Ectodermal cell (in vitro differentiated cells): ENCODE measurements at regions not wholly inside any gene's neighbourhood (a gene's known extent, or its start where the extent isn't known, plus 50 kb on each side); places are given as distances from the start of the nearest gene placed in this dataset.

ENCODE experiments used
- H3K27ac ChIP-seq: 2 replicates; pipeline ENCODE4 v1.7.0; 2013; ENCODE audit warnings: mild to moderate bottlenecking, low read depth, low read length; ENCODE audit not compliant: insufficient read depth, poor library complexity, severe bottlenecking
- H3K27me3 ChIP-seq: 2 replicates; pipeline ENCODE4 v1.7.0; 2013; ENCODE audit warnings: mild to moderate bottlenecking, low read length; ENCODE audit not compliant: insufficient read depth, control insufficient read depth, poor library complexity, severe bottlenecking
- H3K36me3 ChIP-seq: one replicate; pipeline ENCODE4 v1.7.0; 2013; ENCODE audit warnings: low read length; ENCODE audit not compliant: control insufficient read depth, insufficient read depth
- H3K4me1 ChIP-seq: one replicate; pipeline ENCODE4 v1.7.0; 2013; ENCODE audit warnings: low read length; ENCODE audit not compliant: control insufficient read depth, insufficient read depth
- H3K4me3 ChIP-seq: 2 replicates; pipeline ENCODE4 v1.7.0; 2013; ENCODE audit warnings: low read depth, low read length, control low read depth; ENCODE audit not compliant: insufficient read depth
- H3K9me3 ChIP-seq: 2 replicates; pipeline ENCODE4 v1.7.0; 2013; ENCODE audit warnings: mild to moderate bottlenecking, low read length, moderate library complexity; ENCODE audit not compliant: control insufficient read depth
- WGBS, 2 experiments: methylation state at CpG; one replicate each; pipeline ENCODE4 v1.1.7; 2013; ENCODE audit warnings: missing lambda C conversion rate in 2 of 2; 5-methylcytosine and 5-hydroxymethylcytosine counted together

GRCh38 chr11:119999220-119999619 is 138.7 kb downstream of the TRIM29 start:
- Histone ChIP-seq H3K27me3 (no peaks in the 10 kb centered on the region), H3K4me3 (no peak overlapping the region), H3K36me3 (no peaks in the 10 kb centered on the region), H3K4me1 (peaks cover 12% of the 10 kb centered on the region), H3K9me3 (no peaks in the 10 kb centered on the region), H3K27ac (no peak overlapping the region)
- WGBS, 2 experiments = 66 to 68% methylated on average over 2 of the region's 2 CpGs

- Histone ChIP-seq H3K27ac (no peak overlapping the region), H3K4me3 (no peak overlapping the region), H3K36me3 (no peaks in the 10 kb centered on the region), H3K27me3 (no peaks in the 10 kb centered on the region), H3K9me3 (no peaks in the 10 kb centered on the region), H3K4me1 (peaks cover 13% of the 10 kb centered on the region)
- 89 to 92% methylated on average over 5 of the region's 5 CpGs for WGBS, 2 experiments
Measured at GRCh38 chr11:119996556-119996955, 141.4 kb downstream of the TRIM29 start.

- Histone ChIP-seq H3K9me3 (no peaks in the 10 kb centered on the region), H3K27ac (no peak overlapping the region), H3K4me1 (peaks cover 11% of the 10 kb centered on the region), H3K36me3 (no peaks in the 10 kb centered on the region), H3K4me3 (no peak overlapping the region), H3K27me3 (no peaks in the 10 kb centered on the region)
- 71 to 81% methylated on average over 6 of the region's 6 CpGs for WGBS, 2 experiments
Measured at GRCh38 chr11:119995730-119996491, 142.0 kb downstream of the TRIM29 start.

- Histone ChIP-seq H3K36me3 (no peaks in the 10 kb centered on the region), H3K27ac (no peak overlapping the region), H3K27me3 (peaks cover 3% of the 10 kb centered on the region), H3K9me3 (no peaks in the 10 kb centered on the region), H3K4me3 (no peak overlapping the region), H3K4me1 (peaks cover 11% of the 10 kb centered on the region)
- WGBS, 2 experiments = 79 to 83% methylated on average over 4 of the region's 4 CpGs
Measured at GRCh38 chr11:119993722-119994121, 144.2 kb downstream of the TRIM29 start.

GRCh38 chr11:119992171-119993051 is 145.5 kb downstream of the TRIM29 start:
- H3K9me3 ChIP-seq = no peaks in the 10 kb centered on the region
- peaks cover 11% of the 10 kb centered on the region for H3K4me1 ChIP-seq
- H3K36me3 ChIP-seq = no peaks in the 10 kb centered on the region
- H3K4me3 ChIP-seq = no peak overlapping the region
- 89 to 90% methylated on average over 23 of the region's 23 CpGs for WGBS, 2 experiments
- H3K27ac ChIP-seq = no peak overlapping the region
- peaks cover 5% of the 10 kb centered on the region for H3K27me3 ChIP-seq

- WGBS, 2 experiments = 81 to 86% methylated on average over 3 of the region's 3 CpGs
- H3K4me3 ChIP-seq = no peak overlapping the region
- peaks cover 5% of the 10 kb centered on the region for H3K27me3 ChIP-seq
- peaks cover 11% of the 10 kb centered on the region for H3K4me1 ChIP-seq
- no peak overlapping the region for H3K27ac ChIP-seq
- no peaks in the 10 kb centered on the region for H3K36me3 ChIP-seq
- H3K9me3 ChIP-seq = no peaks in the 10 kb centered on the region
Measured at GRCh38 chr11:119991669-119992068, 146.2 kb downstream of the TRIM29 start.

- Histone ChIP-seq H3K4me3 (no peak overlapping the region), H3K9me3 (no peaks in the 10 kb centered on the region), H3K27me3 (peaks cover 5% of the 10 kb centered on the region), H3K27ac (no peak overlapping the region), H3K4me1 (peaks cover 11% of the 10 kb centered on the region), H3K36me3 (no peaks in the 10 kb centered on the region)
- 91 to 96% methylated on average over 4 of the region's 4 CpGs for WGBS, 2 experiments
Measured at GRCh38 chr11:119991022-119991404, 146.9 kb downstream of the TRIM29 start.

GRCh38 chr11:119990309-119991021 is 147.4 kb downstream of the TRIM29 start:
- no peak overlapping the region for H3K4me3 ChIP-seq
- H3K9me3 ChIP-seq = no peaks in the 10 kb centered on the region
- no peak overlapping the region for H3K27ac ChIP-seq
- 92 to 96% methylated on average over 6 of the region's 6 CpGs for WGBS, 2 experiments
- H3K36me3 ChIP-seq = no peaks in the 10 kb centered on the region
- H3K27me3 ChIP-seq = peaks cover 5% of the 10 kb centered on the region
- peaks cover 11% of the 10 kb centered on the region for H3K4me1 ChIP-seq

- peaks cover 5% of the 10 kb centered on the region for H3K27me3 ChIP-seq
- H3K9me3 ChIP-seq = no peaks in the 10 kb centered on the region
- no peaks in the 10 kb centered on the region for H3K36me3 ChIP-seq
- H3K4me3 ChIP-seq = no peak overlapping the region
- WGBS, 2 experiments = 87 to 90% methylated on average over 16 of the region's 16 CpGs
- H3K4me1 ChIP-seq = peaks cover 11% of the 10 kb centered on the region
- H3K27ac ChIP-seq = no peak overlapping the region
Measured at GRCh38 chr11:119989159-119989821, 148.6 kb downstream of the TRIM29 start.
